WERI-Rb-1 (cell line): ENCODE measurements at regions not wholly inside any gene's neighbourhood (a gene's known extent, or its start where the extent isn't known, plus 50 kb on each side); places are given as distances from the start of the nearest gene placed in this dataset.

Experiments used
- DNase-seq: peaks from one replicate; pipeline ENCODE4 v3.0.0-alpha.2; 2020
- H3K27ac ChIP-seq: fragments of 250-450 bp; sonication (Bioruptor Pico); 2 replicates; pipeline ENCODE4 v1.5.1; 2020; ENCODE audit warnings: mild to moderate bottlenecking, moderate library complexity
- H3K27me3 ChIP-seq: fragments of 250-450 bp; sonication (Bioruptor Pico); 2 replicates; pipeline ENCODE4 v1.5.1; 2021; ENCODE audit warnings: mild to moderate bottlenecking, low read depth, moderate library complexity; ENCODE audit not compliant: insufficient read depth, severe bottlenecking
- H3K36me3 ChIP-seq: fragments of 250-450 bp; sonication (Bioruptor Pico); 2 replicates; pipeline ENCODE4 v1.5.1; 2020; ENCODE audit warnings: mild to moderate bottlenecking, moderate library complexity
- H3K4me3 ChIP-seq: 2 replicates; pipeline ENCODE4 v1.5.1; 2011; ENCODE audit warnings: low read depth, mild to moderate bottlenecking, control low read depth, low read length
- H3K9me3 ChIP-seq: fragments of 250-450 bp; sonication (Bioruptor Pico); 2 replicates; pipeline ENCODE4 v1.5.1; 2021; ENCODE audit warnings: mild to moderate bottlenecking, moderate library complexity; ENCODE audit not compliant: severe bottlenecking
- CTCF ChIP-seq: IDR thresholded peaks from 2 replicates; pipeline ENCODE4 v1.5.1; 2011; ENCODE audit warnings: low read depth, mild to moderate bottlenecking, control low read depth, inconsistent platforms, low read length

DNA sequence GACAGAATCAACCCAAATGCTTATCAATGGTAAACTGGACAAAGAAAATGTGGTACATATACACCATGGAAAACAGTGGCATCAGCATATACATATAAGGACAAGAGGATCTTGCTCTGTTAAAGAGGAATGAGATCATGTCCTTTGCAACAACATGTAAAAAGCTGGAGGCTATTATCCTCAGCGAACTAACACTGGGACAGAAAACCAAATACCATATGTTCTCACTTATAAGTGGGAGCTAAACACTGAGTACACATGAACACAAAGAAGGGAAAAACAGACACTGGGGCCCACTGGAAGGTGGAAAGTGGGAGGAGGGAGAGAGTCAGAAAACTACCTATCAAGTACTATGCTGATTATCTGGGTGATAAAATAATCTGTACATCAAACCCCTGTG is 447.3 kb upstream of the MAF start:
- TF ChIP-seq CTCF = no peak
- H3K4me3 ChIP-seq = no peak overlapping the region

GRCh38 chr16:80046848-80047247 is 446.3 kb upstream of the MAF start:
- no peak overlapping the region for H3K27ac ChIP-seq
- no peak for DNase-seq
- no peaks in the 10 kb centered on the region for H3K9me3 ChIP-seq
- H3K4me3 ChIP-seq = no peak overlapping the region
- H3K27me3 ChIP-seq = peaks cover 85% of the 10 kb centered on the region
- TF ChIP-seq CTCF = no peak
- no peaks in the 10 kb centered on the region for H3K36me3 ChIP-seq

More for the DNA sequence above, 447.3 kb upstream of the MAF start:
- no peaks in the 10 kb centered on the region for H3K36me3 ChIP-seq
- DNase-seq = no peak
- no peak overlapping the region for H3K27ac ChIP-seq
- H3K9me3 ChIP-seq = no peaks in the 10 kb centered on the region
- peaks cover 85% of the 10 kb centered on the region for H3K27me3 ChIP-seq

DNA sequence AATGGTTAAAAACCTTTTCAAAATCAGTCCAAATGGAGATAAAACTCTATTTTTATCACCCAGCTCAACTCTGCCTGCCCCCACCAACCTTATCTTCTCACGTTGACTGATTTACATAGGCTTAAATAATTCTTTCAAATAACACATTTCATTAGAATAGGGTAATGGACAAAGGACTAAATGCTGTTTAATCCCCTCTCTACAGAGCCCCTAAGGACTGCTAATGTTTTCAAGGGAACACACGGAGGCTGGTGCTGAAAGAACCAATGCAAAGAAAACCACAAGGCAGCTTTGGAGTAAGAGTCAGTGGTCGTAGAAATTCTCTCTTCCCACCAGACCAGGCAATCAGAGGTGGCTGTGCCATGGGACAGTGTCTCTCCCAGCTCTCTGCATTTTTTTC is 445.7 kb upstream of the MAF start:
- no peak for TF ChIP-seq CTCF
- Histone ChIP-seq H3K9me3 (no peaks in the 10 kb centered on the region), H3K36me3 (no peaks in the 10 kb centered on the region), H3K27ac (no peak overlapping the region), H3K27me3 (peaks cover 86% of the 10 kb centered on the region), H3K4me3 (no peak overlapping the region)
- DNase-seq = no peak

DNA sequence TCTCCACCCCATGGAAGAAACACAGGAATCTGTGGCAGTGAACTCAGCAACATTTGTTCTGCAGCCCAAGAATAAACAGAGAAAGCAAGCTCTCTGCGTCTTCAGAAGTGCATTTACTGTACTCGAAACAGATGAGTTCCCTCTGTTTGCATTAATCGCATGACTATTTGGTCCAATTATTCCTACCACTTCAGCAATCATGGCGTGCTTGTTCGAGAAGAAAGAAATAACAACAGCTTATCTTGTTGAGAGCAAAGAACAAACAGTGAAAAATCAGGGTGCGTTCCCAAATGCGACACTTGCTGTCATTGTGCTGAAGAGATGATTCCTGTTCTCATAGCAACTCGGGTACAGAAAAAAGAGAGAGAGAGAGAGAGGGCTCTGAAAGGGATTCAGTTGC is 445.3 kb upstream of the MAF start:
- Histone ChIP-seq H3K9me3 (no peaks in the 10 kb centered on the region), H3K4me3 (no peak overlapping the region), H3K27me3 (peaks cover 85% of the 10 kb centered on the region), H3K36me3 (no peaks in the 10 kb centered on the region), H3K27ac (no peak overlapping the region)
- no peak for TF ChIP-seq CTCF
- no peak for DNase-seq

GRCh38 chr16:80041410-80041809 is 440.9 kb upstream of the MAF start:
- Histone ChIP-seq H3K36me3 (no peaks in the 10 kb centered on the region), H3K4me3 (no peak overlapping the region), H3K27ac (no peak overlapping the region), H3K9me3 (no peaks in the 10 kb centered on the region), H3K27me3 (peaks cover 71% of the 10 kb centered on the region)
- no peak for TF ChIP-seq CTCF
- no peak for DNase-seq

- Histone ChIP-seq H3K27me3 (peaks cover 65% of the 10 kb centered on the region), H3K36me3 (no peaks in the 10 kb centered on the region), H3K27ac (no peak overlapping the region), H3K4me3 (no peak overlapping the region), H3K9me3 (no peaks in the 10 kb centered on the region)
- no peak for TF ChIP-seq CTCF
- no peak for DNase-seq
These were observed 440.3 kb upstream of the MAF start for GRCh38 chr16:80040814-80041213.
